ENCODE measurements at regions not wholly inside any gene's neighbourhood (a gene's known extent, or its start where the extent isn't known, plus 50 kb on each side); places are given as distances from the start of the nearest gene placed in this dataset.

DNA sequence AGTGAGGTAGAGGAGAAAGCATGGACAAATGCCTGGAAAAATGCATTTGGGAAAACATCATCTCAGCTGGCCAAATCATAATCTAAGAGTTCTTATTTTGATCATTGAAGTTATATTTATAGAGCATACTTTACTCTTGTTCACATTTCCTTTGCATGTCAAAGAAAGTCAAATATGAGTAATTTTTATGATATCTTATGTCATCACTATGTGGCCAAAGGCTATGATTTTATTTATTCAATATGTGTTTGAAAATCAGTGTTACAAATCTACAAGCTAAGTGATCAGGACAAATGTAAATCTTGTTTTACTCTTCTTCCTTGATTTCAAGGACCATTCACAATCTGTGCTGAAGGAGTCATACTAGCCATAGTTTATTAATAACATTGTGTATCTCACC, 237.2 kb upstream of the DPH6 start:
- DNase-seq: no peak

DNA sequence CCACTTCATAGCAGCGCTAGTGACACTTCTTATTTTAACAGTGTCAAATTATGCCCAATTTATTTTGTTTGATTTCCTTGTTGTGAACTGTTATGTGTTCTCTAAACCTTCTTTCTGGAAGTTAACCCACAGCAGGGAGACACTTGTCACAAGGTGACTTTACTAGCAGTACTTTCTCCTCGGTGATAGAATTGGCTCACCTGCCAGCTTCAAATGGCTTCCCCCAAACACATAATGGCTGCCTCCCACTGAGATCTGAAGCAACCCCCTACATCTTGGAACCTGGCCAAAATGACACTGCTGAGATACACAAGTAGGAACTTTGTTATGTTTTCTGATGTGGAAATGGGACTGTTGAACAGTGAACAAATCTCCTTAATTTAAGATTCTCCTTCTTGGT, 238.8 kb upstream of the DPH6 start:
- DNase-seq: no peak

GRCh38 chr15:35810007-35810406, 264.0 kb upstream of the DPH6 start:
- DNase-seq: no peak

GRCh38 chr15:35813573-35813972, 267.6 kb upstream of the DPH6 start:
- DNase-seq: no peak

- DNase-seq: no peak
Observed at GRCh38 chr15:35818846-35819245, 272.9 kb upstream of the DPH6 start.

GRCh38 chr15:35822153-35822552, 276.2 kb upstream of the DPH6 start:
- no peak for DNase-seq

DNA sequence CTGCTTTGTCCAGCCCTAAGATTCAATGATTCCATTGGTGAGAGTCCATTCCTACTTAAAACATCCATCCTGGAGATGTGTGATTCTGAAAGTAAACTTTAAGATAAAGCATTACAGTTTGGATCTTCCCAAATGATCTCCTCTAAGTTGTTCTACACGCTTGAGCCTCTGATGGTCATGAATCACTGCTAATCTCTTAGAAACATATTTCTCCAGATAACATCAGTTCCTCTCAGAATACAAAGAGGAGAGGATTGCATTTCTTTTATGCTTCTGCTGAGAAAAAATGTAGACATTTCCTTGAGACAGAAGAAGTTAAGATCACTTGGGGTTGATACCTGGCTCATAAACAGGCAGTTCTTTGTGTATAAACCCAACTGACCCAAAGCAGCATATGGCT, 281.2 kb upstream of the DPH6 start:
- no peak for DNase-seq

DNA sequence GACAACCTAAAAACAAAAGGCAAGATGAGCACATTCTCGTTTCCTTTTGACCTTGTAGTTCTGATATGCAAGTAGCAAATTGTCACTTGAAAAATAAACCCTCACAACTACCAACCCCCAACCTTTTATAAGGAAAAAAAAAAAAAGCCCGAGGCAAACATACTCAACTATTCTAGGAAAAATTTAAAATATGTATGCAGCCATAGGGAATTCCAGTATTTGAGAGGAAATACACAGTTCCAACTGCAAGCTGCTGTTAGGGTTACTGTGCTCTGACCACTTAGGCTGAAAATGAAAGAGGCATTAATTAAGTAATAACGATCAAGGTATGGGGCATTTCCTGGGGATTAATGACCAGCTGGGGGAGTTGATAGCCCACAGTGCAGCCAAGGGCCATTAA, 281.9 kb upstream of the DPH6 start:
- no peak for DNase-seq

- no peak for DNase-seq
Observed at GRCh38 chr15:35833581-35833980, 287.6 kb upstream of the DPH6 start.

DNA sequence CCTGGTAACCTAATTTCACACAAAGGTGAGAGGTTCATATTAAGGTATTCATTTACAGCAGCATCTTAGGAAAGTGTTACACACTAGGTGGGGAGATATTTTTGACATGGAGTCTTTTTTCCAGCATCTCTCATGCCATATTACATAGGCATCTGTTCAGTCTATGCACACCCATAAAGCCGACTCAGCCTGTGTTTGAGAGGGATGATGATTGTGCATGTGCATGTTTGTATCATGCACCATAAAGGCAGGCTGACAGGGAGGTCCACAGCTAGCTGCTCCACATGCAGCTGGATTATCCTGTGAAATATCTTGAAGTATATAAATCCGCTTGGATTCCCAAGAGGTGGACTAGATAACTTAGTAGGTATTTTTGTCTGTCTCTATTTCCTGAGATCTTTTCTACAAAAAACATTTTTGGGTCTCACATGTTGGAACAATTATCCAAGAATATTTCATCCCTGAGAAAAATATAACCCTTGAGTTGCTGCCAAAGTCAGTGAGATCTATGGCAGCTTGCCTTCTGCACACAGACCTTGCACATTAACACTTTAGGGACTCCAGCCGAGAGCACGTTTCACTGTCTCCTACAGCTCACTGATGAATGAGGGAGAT, 288.4 kb upstream of the DPH6 start:
- no peak for DNase-seq

DNA sequence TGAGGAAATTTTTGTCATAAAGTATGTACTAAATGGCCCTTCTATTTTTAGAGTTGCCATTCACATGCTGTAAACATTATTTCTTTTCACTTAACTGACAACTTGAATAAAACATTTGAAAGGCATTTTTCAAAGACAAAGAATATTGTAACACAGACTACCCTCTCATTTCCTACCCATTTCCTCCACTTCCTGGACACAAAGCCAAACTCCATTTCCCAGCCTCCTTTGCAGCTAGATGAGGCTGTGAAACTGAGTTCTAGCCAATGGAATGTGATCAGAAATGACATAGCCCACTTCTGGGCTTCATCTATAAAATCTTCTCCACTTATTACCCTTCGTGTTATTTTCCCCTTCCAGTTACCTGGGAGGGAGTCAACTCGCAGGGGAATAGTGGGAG, 288.9 kb upstream of the DPH6 start:
- DNase-seq: no peak

DNA sequence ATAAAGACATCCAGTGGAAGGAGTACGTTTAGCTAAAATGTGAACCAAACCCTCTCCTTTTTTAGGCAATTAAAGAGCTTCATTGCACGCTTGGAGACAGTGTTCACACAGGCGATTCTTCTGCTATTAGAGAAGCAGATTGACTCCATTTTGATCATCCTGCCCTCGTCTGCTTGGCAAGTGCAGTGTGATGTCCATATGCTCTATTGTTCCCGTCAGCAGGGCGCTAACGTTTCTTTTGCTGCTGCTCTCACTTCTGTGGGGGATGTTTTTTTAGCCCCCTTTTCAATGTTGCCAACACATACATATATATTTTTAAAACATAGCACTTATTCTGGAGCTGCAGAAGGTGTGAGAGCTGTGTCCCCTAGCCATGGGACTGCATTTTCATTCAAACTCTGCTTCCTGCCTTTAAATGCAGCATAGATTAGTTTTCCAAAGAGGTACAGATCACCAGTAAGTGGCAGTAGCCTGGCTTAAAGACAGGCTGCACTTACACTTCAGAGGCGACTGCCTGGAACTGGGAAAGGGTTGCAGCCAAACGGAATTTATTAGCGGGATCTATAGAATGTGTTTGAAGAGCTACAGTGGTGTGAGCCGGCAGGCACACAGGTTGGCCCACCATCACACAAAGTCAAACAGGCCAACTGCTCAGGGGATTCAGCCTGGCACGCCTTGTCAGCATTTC, 292.6 kb upstream of the DPH6 start:
- DNase-seq: no peak

- no peak for DNase-seq
Observed at GRCh38 chr15:35842631-35843030, 296.7 kb upstream of the DPH6 start.

GRCh38 chr15:35843498-35843897, 297.5 kb upstream of the DPH6 start:
- DNase-seq: no peak

DNA sequence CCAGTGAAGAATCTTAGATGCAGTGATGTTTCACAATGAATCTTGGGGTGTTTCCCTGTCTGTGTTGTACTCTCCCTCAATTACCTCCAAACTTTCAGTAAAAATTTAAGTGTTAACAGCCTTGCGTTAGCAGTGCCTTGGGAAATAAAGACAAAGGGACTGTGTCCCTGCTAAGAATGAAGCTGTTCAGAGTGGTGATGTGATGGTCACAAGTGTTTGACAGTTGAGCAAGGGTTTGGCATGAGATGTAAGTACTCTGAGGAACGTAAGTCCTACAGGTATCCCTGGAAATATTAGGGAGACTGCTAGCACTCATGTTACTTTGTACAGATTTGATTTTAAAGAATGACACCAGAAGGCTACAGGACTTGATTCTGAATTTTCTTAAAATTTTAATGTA, 304.3 kb upstream of the DPH6 start:
- no peak for DNase-seq

GRCh38 chr15:35851491-35851890, 305.5 kb upstream of the DPH6 start:
- no peak for DNase-seq

- no peak for DNase-seq
Observed at GRCh38 chr15:35852818-35853624, 307.1 kb upstream of the DPH6 start.

- no peak for DNase-seq
Observed at GRCh38 chr15:35854316-35854715, 308.4 kb upstream of the DPH6 start.

DNA sequence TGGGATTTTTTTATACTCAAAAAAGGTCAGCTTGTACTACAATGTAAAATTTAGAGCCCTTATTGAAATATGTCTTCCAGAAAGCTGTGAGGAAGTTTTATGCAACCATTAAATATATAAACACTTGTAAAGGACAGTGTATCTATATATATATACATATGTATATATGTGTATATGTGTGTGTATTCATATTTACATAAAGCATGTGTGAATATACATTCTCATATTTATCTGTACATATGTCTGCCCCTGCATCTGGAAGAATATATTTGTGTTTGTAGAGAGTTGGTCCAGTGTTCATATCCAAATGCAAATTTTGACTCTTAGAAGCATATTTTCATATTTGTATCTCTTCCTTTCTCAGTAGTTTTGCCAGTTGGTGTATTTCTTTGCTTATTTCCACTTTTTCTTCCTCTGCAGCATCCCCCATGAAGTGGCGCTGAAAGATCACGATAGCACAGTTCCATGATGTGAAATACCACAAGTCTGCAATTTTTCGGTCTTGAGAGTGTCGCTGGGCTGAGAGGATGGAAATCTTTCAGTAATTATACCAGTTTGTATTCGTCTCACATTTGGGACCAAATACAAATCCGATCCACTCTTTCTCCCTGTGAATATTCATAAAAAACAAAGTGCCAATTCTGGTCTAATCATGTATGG, 311.7 kb upstream of the DPH6 start:
- no peak for DNase-seq

DNA sequence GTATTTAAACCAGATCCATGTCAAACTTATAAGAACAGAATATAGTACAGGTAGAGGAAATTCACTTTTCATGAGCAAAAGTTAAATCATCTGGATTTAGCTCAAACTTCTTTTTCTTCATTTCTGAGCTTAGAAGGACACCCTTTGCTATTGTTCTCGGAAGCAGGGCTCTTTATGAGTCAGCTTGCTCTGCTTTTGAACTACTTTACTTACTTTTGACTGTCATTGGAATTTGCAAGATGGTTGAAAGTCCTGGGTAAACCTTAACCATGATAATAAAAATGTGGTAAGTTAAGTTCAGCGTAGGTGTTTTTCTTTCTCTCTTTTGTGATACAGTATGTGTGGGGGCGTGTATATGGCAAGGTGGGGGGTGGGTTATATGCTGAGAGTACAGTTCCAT, 312.7 kb upstream of the DPH6 start:
- DNase-seq: no peak

- DNase-seq: no peak
Observed at GRCh38 chr15:35863655-35864054, 317.7 kb upstream of the DPH6 start.

- no peak for DNase-seq
Observed at GRCh38 chr15:35867356-35867755, 321.4 kb upstream of the DPH6 start.

DNA sequence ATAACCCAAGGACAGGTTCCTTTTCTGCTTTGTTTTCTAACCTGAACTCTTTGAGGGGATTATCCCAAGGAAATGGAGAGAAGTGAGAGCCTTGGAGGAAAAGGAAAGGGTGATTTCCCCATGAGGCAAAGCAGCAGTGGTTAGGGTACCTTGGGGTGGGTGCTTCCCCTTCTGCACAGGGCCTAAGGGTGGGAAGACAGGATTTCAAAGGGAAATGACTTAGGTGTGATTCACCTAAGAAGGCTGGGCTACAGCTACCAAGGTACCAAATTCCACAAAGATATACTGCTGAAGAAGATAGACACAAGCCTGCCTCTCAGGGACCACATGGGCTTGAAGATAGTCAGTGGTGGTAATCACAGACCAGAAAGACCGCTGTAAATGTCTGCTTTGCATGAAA, 325.3 kb upstream of the DPH6 start:
- no peak for DNase-seq

- DNase-seq: no peak
Observed at GRCh38 chr15:35871812-35872211, 325.8 kb upstream of the DPH6 start.

Measured in activated effector memory CD4-positive, alpha-beta T cell treated with Interleukin-2 at 50 U/mL for 16 hours (primary cell).